GM19035 (cell line): ENCODE measurements at regions not wholly inside any gene's neighbourhood (a gene's known extent, or its start where the extent isn't known, plus 50 kb on each side); places are given as distances from the start of the nearest gene placed in this dataset.
A peak's percentile ranks its signal among the peaks of the same experiment; 100 is the strongest.

ENCODE experiments used
- ATAC-seq: cut with Tn5 transposase; IDR thresholded peaks from one replicate; pipeline ENCODE4 v1.9.1; 2021; ENCODE audit not compliant: unreplicated experiment

DNA sequence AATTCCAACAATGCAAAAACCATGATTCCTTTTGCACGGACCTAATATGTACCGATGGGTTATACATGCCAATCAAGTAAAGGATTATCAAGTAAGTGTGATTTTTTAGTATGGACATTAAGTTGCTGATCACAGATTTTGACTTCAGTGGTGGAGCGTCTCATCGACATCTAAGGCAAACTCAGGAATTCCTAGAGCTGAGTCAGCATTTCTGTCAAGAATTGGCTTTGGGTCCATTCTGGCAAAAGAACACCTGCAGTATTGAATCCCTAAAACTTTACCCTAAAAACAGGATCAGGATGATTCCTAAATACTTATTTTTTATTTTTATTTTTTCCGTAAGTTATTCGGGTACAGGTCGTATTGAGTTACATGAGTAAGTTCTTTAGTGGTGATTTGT, 83.6 kb downstream of the HPGD start:
- ATAC-seq = no peak

GRCh38 chr4:174437749-174438148, 84.5 kb downstream of the HPGD start:
- no peak for ATAC-seq

DNA sequence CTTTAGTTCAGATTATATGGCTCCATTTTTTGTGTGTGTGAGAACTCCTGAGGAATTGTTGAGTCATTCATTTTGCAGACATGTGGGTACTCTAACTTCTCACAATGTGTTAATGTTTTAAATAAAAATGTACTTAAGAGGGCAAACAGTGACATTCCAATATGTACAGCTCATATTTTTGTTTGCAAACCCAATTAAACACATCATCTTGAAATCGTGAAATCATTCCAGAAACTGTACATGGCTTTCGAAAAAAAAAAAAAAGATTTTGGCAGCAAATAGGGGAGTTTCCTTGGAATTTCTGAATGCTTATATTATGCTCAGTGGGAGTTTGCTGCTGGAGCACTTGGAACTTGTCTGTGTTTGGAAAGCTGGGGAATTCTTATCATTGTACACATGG, 85.0 kb downstream of the HPGD start:
- ATAC-seq = no peak

GRCh38 chr4:174436377-174436776, 85.9 kb downstream of the HPGD start:
- no peak for ATAC-seq

DNA sequence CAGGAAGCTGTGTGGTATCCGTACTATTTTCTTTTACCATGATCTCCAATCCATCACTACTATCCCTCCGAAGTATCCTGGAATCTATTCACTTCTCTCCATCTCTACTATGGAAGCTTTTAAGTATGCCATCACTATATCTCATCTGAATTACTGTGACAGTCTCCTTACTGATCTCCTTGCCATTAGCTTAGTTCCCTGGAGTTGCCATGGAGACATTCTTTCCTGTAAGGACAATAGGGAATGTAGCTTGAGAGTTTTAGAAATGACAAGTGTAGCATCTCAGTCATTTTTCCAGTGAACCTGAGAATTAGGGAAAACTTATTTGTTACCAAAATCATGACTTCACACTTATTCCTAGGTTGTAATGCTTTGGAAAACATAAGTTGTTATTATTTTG, 86.3 kb downstream of the HPGD start:
- ATAC-seq = no peak

DNA sequence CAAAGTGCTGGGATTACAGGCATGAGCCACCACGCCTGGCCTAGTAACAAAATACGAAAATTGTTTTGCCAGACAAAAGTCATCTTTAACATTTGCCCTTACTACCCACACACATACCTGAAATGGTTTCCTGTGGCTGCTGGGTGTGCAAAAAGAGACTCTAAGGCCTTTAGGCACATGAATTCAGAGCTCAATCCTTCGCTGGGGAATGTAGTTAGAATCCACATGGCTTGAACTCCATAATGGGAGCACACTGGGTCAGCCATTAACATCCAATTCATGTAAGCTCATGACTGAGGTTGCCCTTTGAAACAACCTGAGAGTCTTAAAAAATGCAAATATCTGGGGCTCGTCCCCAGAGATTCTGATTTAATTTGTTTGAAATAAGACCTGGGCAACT, 87.8 kb downstream of the HPGD start:
- no peak for ATAC-seq

GRCh38 chr4:174430576-174430975, 91.7 kb downstream of the HPGD start:
- ATAC-seq = no peak

DNA sequence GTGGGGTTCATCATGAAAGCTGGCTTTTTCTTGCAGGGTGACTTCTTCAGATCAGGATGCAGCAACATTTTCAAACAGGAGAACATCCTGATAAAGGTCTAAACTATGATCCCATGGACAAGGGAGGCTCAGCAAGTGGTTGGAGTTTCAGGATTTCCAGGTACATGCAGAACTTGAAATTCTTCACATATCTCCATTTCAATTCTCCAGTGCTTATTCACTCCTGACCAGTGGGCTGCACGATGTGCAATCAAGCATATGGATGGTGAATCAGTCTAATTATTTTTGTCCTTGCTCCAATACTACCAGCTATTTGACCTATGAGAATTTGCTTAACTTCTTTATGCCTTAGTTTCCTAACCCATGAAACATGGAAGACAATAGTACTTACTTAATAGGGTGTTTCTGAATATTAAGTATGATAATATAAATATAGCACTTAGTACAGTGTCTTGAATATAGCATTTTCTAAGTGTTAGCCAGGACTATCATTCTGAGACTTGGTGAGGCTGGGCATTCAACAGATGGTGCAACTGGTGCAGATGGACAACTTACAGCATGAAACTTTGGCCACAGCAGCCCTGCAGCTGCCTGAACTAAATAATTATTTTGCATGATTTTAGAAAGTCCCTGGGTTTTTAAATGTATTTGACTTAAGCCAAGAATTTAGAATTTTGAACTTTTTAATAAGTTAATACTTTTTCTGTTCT, 92.4 kb downstream of the HPGD start:
- no peak for ATAC-seq

- ATAC-seq = no peak
Observed at GRCh38 chr4:174427571-174428140, 94.6 kb downstream of the HPGD start.

DNA sequence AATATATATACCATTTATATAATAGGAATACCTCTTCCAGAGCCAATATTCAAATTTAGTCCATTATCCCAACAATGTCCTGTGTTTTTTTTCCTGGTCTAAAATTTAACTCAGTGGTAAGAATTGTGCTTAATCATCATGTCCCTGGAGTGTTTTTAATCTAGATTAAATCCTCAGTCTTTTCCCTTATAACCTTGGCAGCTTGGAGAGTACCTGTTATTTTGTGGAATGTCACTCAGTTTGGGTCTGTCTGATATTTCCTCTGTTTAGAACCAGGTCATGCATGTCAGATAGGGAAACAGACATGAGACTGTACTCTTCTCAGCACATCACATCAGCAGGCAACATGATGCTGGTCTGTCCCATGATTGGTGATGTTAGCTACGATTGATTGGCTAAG, 96.6 kb downstream of the HPGD start:
- no peak for ATAC-seq

DNA sequence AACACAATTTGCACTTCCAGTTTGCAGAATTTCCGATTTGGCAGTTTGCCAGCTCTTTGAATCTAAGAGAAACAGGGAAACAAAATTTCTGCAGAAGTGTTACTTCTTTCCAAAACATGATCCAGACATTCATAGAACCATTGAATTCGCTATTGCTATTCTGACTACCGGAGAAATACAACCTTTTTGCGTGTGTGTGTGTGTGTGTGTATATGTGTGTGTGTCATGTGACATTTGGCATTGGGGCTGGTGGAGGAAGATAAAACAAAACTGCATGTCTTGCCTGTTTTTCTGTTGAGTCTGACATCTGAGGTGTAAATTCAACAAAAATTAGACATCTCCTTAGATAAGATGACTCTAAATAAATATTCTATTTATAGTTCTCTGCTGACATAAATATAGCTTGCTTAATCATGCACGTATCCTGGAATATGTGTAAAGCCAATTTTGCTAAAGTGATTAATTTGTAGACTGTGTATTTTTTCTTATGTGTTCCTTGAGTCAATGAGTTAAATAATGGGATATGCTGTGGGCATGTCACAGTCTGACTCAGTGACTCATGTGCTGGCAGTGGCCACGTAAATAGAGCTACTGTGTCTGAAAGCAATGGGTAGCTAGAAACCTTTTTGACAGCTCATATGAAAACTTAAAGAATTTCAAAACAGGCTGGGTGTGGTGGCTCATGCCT, 98.9 kb downstream of the HPGD start:
- peak; percentile 65 for ATAC-seq

GRCh38 chr4:174422893-174423256, 99.4 kb downstream of the HPGD start:
- ATAC-seq = no peak

DNA sequence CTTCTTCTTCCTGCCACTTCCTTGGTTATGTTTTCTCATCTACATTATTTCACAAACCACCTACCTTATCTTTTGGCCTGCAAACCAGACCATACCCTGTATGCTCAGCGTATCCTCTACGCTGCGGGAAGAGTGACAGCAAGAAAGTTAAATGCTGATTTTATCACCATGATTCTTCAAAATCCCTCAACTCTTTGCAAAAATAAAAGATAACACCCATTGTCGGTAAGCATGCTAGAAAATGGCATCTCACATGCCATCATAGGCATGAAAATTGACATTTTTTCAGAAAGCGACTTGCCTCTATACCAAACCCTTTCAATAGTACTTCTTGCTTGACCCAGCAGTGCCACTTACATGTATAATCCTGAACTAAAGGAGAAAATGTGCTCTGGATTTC, 102.0 kb downstream of the HPGD start:
- no peak for ATAC-seq

- ATAC-seq = no peak
Observed at GRCh38 chr4:174418640-174419212, 103.6 kb downstream of the HPGD start.

GRCh38 chr4:174408841-174409552, 113.3 kb downstream of the HPGD start:
- no peak for ATAC-seq

GRCh38 chr4:174406383-174406782, 115.9 kb downstream of the HPGD start:
- ATAC-seq = no peak

DNA sequence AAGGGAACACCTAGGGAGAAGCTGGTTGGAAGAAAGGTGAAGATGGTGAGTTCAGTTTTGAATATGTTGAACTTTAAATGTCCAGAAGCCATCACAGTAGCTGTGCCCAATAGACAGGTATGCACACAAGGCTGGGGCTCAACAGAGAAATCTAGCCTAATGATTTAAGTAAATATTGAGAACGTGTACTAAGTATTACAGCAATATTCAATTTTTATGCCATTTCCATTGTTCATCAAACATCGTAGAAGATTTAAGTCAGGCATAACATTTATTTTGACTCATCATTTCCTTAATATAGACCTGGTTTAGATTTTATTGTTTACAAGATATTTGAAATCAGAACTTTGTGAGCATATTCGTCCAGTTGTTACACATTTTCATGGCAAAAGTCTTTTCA, 116.4 kb downstream of the HPGD start:
- no peak for ATAC-seq

DNA sequence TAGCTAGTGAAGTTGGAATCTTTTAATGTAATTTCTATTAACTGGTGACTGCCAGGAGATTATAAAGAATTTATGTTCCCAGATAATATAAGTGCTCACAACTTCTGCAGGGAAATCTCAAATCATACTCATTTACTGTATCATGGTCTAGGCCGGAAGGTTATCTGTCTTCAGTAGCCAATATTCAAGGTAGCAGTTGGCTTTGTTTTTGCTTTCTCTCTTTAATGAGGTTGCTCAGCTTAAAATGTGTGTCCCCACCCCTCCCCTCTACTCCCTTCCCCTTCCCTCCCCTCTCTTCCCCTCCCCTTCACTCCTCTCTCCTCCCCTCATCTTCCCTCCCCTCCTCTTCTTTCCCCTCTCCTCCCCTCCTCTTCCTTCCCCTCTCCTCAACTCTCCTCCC, 117.6 kb downstream of the HPGD start:
- ATAC-seq = no peak

DNA sequence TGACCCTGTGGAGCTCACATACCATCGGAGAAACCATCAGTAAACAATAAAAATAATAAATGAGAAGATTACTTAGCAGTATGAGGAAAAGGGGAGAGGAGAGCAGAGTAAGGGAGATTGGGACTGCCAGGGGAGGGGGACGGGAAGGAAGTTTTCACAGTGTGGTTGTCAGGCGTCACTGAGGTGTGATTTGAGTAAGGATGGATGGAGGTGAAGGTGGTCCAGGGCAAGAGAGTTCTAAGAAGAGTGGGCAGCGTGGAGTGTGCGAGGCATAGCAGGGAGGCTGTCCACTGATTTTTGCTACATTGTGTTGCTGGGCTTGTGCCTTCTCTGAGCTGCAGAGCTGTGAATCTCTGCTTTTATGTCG, 119.1 kb downstream of the HPGD start:
- ATAC-seq = no peak

DNA sequence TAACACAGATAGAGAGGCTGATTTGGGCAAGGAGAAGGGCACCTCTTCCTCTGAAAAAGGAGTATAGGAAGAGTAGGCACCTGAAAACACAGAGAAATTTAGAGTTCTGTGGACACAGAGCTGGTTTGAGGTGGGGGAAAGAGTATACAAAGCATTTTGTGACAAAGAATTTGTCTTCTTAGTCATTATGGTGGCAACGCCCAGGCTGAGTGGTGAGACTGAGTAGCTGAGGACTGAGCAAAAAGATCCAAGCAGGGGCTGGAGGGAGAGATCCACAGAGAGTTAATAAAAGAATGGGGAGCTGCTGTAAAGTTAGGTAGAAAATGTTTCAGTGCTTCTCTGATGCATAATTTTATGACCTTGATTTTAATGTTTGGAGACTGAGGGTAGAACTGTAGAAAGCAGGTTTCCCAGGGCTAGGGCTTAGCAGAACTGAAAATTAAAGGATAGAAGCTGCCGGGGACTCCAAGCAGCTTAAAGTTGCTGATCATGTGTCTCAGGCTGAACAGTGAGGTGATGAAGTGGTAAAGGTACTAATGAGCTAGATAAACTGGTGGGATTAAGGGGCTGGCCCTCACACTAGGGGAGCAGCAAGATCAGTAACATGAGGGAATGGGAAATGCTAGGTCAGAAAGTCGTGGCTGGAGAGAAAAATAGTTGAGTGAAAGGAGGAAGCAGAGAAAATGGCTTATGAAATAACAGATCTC, 118.9 kb downstream of the CEP44 start:
- ATAC-seq = no peak
